SH-SY5Y (cell line): ENCODE measurements at regions not wholly inside any gene's neighbourhood (a gene's known extent, or its start where the extent isn't known, plus 50 kb on each side); places are given as distances from the start of the nearest gene placed in this dataset.

ENCODE experiments used
- GATA2 ChIP-seq: IDR thresholded peaks from 2 replicates; pipeline ENCODE4 v1.6.1; 2011; ENCODE audit warnings: mild to moderate bottlenecking, low read depth, low read length
- GATA3 ChIP-seq: IDR thresholded peaks from 2 replicates; pipeline ENCODE4 v1.6.1; 2011; ENCODE audit warnings: low read depth, mild to moderate bottlenecking, low read length, moderate library complexity

GRCh38 chr11:81870066-81870412 is 863.6 kb downstream of the FAM181B start:
- TF ChIP-seq GATA3 (no peak), GATA2 (no peak)
